ELF-1 (cell line): ENCODE measurements at regions not wholly inside any gene's neighbourhood (a gene's known extent, or its start where the extent isn't known, plus 50 kb on each side); places are given as distances from the start of the nearest gene placed in this dataset.
"Not testable (repeated sequence)": the region's sequence is repeated elsewhere in the genome, so short reads cannot be mapped to it uniquely, and the experiment has no call there.

ENCODE experiments used
- DNase-seq: peaks from one replicate; pipeline ENCODE4 v3.0.0-alpha.2; 2016; ENCODE audit warnings: low read depth, low spot score

- DNase-seq: no peak
Measured at GRCh38 chr6:121760191-121760590, 324.7 kb downstream of the GJA1 start.

GRCh38 chr6:121760745-121761144, 325.3 kb downstream of the GJA1 start:
- DNase-seq: peak; percentile 58

GRCh38 chr6:121764493-121764892, 329.0 kb downstream of the GJA1 start:
- no peak for DNase-seq

- DNase-seq: no peak
Measured at GRCh38 chr6:121765060-121765459, 329.6 kb downstream of the GJA1 start.

GRCh38 chr6:121767211-121767610, 331.8 kb downstream of the GJA1 start:
- no peak for DNase-seq

GRCh38 chr6:121770943-121771342, 335.5 kb downstream of the GJA1 start:
- DNase-seq: no peak

- DNase-seq: no peak
Measured at GRCh38 chr6:121771937-121772720, 336.7 kb downstream of the GJA1 start.

DNA sequence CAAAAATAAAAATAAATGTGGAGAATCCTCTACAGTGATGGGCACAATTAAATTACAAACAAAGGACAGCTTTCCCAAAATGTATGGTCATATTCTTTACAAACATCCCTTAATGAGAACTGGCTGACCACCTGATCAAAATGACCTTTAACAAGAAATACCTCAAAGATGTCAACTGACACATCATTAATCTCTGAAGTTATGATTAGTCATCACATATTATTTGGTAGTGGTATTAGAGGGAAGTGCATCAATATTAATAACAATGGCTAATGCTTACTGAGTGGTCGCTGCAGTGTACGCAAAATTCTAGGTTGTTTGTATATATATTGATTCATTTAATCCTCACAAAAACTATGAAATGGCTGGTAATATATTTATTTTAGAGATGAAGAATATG, 340.6 kb downstream of the GJA1 start:
- DNase-seq: no peak

- no peak for DNase-seq
Measured at GRCh38 chr6:121780325-121781321, 345.2 kb downstream of the GJA1 start.

- DNase-seq: no peak
Measured at GRCh38 chr6:121791396-121792315, 356.2 kb downstream of the GJA1 start.

DNA sequence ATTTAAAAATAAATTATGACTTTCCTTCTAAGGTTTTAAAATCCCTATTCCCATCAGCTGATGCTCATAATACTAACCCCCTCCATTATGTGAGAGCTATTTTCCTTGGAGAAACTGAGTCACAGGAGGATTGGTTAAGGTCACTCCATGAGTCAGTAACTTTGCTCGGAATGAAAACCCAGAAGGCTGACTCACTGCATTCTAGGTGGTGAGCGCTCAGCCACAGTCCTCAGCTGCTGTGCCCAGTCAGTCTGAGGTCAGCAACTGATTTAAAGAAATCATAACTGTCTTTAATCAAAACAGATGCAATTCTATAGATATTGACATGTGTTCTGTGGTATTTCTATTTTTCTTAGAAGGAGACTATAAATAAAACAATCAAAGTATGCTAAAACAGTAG, 359.2 kb downstream of the GJA1 start:
- DNase-seq: no peak

DNA sequence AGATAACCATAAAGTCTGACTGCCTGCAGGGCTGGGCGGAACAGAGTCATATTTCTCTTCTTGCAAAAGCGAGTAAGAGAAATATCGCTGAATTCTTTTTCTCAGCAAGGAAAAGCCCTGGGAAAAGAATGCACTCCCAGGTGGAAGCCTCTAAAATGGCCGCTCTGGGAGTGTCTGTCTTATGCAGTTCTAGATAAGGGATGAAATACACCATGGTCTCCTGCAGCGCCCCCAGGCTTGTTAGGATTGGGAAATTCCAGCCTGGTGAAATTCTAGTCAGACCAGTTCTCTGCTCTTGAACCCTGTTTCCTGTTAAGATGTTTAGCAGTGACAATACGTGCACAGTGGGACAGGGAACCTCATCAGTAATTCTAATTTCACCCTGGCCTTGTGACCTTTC, 362.2 kb downstream of the GJA1 start:
- DNase-seq: peak; percentile 30

- not testable (repeated sequence) for DNase-seq
Measured at GRCh38 chr6:121798126-121798525, 362.7 kb downstream of the GJA1 start.

DNA sequence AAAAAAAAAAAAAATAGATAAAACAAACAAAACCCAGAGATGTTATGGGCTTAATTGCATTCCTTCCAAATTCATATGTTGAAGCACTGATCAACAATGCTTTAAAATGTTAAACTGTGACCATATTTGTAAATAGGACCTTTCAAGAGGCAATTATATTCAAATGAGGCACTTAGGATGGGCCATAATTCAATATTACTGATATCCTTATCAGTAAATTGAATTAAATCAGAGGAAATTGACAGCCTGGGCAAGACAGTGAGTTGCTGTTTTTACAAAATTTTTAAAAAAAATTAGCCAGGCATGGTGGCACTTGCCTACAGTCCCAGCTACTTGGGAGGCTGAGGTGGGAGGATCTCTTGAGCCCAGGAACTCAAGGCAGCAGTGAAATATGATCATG, 364.1 kb downstream of the GJA1 start:
- no peak for DNase-seq

DNA sequence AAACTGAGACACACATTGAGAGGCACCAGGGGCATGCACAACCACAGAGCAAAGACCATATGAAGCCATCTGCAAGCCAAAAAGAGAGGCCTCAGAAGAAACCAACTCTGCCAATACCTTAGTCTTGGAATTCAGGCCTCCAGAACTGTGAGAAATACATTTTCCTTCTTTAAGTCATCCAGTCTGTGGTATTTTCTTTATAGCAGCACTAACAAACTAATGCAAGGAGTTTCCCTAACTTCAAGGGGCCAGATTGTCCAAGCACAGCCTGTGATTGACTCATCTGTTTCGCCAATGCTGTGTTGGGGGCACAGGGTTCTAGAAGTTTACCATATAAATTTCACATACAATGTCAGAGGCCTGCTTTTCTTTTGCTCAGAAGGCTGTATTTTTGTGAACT, 364.6 kb downstream of the GJA1 start:
- DNase-seq: no peak

GRCh38 chr6:121806116-121806515, 370.7 kb downstream of the GJA1 start:
- DNase-seq: no peak

- no peak for DNase-seq
Measured at GRCh38 chr6:121809211-121809610, 373.8 kb downstream of the GJA1 start.

- DNase-seq: no peak
Measured at GRCh38 chr6:121810158-121811032, 374.9 kb downstream of the GJA1 start.

DNA sequence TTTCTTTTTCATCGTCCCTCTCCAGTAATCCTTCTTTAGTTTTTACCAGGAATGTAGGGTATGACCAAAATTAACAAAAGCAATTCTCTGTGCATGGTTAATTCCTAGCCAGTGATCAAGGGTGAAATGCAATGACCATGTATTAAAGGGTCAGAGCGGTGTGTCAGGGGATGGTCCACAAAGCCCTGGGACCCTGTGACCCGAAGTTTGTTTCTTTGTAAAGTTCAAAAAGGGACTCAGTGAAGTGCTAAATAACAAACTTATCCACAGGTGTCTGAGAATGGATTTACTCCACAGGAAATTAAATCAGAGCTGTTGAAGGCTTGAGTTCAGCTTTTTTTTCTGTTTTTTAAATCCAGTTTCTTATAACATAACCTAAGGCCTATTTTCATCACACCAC, 375.7 kb downstream of the GJA1 start:
- no peak for DNase-seq

DNA sequence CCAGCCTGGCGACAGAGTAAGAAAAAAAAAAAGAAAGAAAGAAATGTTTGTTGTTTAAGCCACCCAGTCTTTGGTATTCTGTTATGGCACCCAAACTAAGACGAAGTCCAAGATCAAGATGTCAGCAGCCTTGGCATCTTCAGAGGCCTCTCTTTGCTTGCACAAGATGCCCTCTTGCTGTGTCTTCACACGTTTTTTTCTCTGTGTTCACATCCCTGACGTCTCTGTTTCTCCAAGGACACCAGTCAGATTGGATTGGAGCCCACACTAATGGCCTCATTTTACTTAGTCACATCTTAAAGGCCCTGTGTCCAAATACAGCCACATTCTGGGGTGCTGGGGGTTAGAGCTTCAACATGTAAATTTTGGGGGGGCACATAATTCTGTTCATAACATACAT, 380.9 kb downstream of the GJA1 start:
- DNase-seq: no peak
